PC-3 (cell line): ENCODE measurements at regions not wholly inside any gene's neighbourhood (a gene's known extent, or its start where the extent isn't known, plus 50 kb on each side); places are given as distances from the start of the nearest gene placed in this dataset.

ENCODE experiments used
- ATAC-seq: fragments of 200-7000 bp; cut with Tn5 transposase; 2 replicates; pipeline ENCODE4 v1.9.1; 2020; ENCODE audit warnings: mild to moderate bottlenecking, moderate library complexity
- BruUV-seq: library from RNA; stranded (reverse); fragments of 400-500 nt; replicated peaks from 2 replicates; lab custom pipeline; 2021; lab: Mats Ljungman, UMichigan
- CTCF ChIA-PET: fragments of 300-600 bp; sonication (Branson Sonifier 250); formaldehyde crosslinking; loops from one replicate; lab custom pipeline; 2022; ENCODE audit warnings: antibody characterized with exemption; lab: Charles Lee
- POLR2A ChIA-PET: fragments of 300-600 bp; sonication (Branson Sonifier 250); formaldehyde crosslinking; loops from one replicate; lab custom pipeline; 2022; ENCODE audit warnings: antibody characterized with exemption; ENCODE audit not compliant: unreplicated experiment; lab: Charles Lee
- DNase-seq: peaks from one replicate; pipeline ENCODE4 v3.0.0-alpha.2; 2015
- H2AFZ ChIP-seq: fragments of 300-600 bp; sonication (generic); 2 replicates; pipeline ENCODE4 v1.6.0; 2016; ENCODE audit warnings: antibody characterized with exemption, low read length
- H3F3A ChIP-seq: fragments of 300-600 bp; sonication (generic); one replicate; pipeline ENCODE4 v1.6.0; 2017; ENCODE audit warnings: antibody characterized with exemption, low read length, control low read depth, mild to moderate bottlenecking; ENCODE audit not compliant: unreplicated experiment
- H3K27ac ChIP-seq: fragments of 300-600 bp; sonication (generic); 2 replicates; pipeline ENCODE4 v1.5.1; 2016; ENCODE audit warnings: mild to moderate bottlenecking, low read length
- H3K27me3 ChIP-seq: fragments of 300-600 bp; sonication (generic); 2 replicates; pipeline ENCODE4 v1.6.1; 2016; ENCODE audit warnings: low read length, mixed read lengths
- H3K36me3 ChIP-seq: fragments of 300-600 bp; sonication (generic); 2 replicates; pipeline ENCODE4 v1.6.1; 2016; ENCODE audit warnings: low read depth, mixed run types, low read length, mixed read lengths
- H3K4me1 ChIP-seq: fragments of 300-600 bp; sonication (generic); 2 replicates; pipeline ENCODE4 v1.5.1; 2016; ENCODE audit warnings: low read length; ENCODE audit not compliant: insufficient read depth
- H3K4me2 ChIP-seq: fragments of 300-600 bp; sonication (generic); 2 replicates; pipeline ENCODE4 v1.6.0; 2016; ENCODE audit warnings: low read length
- H3K4me3 ChIP-seq: fragments of 300-600 bp; sonication (generic); 2 replicates; pipeline ENCODE4 v1.5.1; 2016; ENCODE audit warnings: mild to moderate bottlenecking, low read length, mixed read lengths
- H3K79me2 ChIP-seq: fragments of 300-600 bp; sonication (generic); 2 replicates; pipeline ENCODE4 v1.6.1; 2017; ENCODE audit warnings: low read length, mixed read lengths
- H3K9ac ChIP-seq: fragments of 300-600 bp; sonication (generic); 2 replicates; pipeline ENCODE4 v1.6.0; 2016; ENCODE audit warnings: mild to moderate bottlenecking, low read length
- H3K9me2 ChIP-seq: fragments of 300-600 bp; sonication (generic); replicated peaks from 2 replicates; pipeline ENCODE4 v1.6.1; 2016; ENCODE audit warnings: mixed run types, low read length, mixed read lengths
- H3K9me3 ChIP-seq: fragments of 300-600 bp; sonication (generic); 2 replicates; pipeline ENCODE4 v1.6.1; 2016; ENCODE audit warnings: low read length, mixed read lengths
- H4K20me1 ChIP-seq: fragments of 300-600 bp; sonication (generic); 2 replicates; pipeline ENCODE4 v1.6.1; 2016; ENCODE audit warnings: low read length, mixed read lengths
- CTCF ChIP-seq: fragments of 300-600 bp; sonication (generic); conservative IDR thresholded peaks from 2 replicates; pipeline ENCODE4 v1.5.1; 2017; ENCODE audit warnings: antibody characterized with exemption, low read depth, mild to moderate bottlenecking, low read length
- EZH2 ChIP-seq: fragments of 300-600 bp; sonication (generic); IDR thresholded peaks from one replicate; pipeline ENCODE4 v1.6.1; 2017; ENCODE audit warnings: antibody characterized with exemption, mild to moderate bottlenecking, low read length; ENCODE audit not compliant: unreplicated experiment
- EZH2phosphoT487 ChIP-seq: fragments of 300-600 bp; sonication (generic); IDR thresholded peaks from 2 replicates; pipeline ENCODE4 v1.6.1; 2018; ENCODE audit warnings: mild to moderate bottlenecking, antibody characterized with exemption, low read length, borderline replicate concordance
- intact Hi-C: fragments of 100-400 bp; cut with micrococcal nuclease; formaldehyde crosslinking; loops from 2 replicates; pipeline ENCODE4 v1.9.0; 2023

DNA sequence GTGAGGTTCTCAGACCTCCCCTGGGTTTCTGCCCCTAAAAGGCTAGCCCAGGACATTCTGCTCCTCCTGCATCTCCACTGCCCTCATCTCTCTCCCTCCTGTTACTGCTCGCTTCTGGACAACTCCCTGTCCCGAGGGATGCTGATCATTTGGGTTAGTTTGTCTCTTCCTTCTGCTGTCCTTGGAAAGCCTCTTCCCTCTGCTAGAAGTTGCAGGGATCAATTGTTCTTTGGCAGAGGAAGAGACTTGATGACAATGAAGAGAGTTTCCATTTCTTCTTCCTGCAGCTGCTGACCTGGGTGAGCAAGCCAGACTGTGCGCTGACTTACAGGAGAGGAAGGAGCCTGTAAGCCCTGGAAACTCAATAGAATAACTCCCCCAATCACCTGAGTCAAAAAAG, 68.9 kb downstream of the RDH14 start:
- no peaks in the 10 kb centered on the region for H3F3A ChIP-seq
- DNase-seq, result no peak
- H3K9me2 ChIP-seq, result no peaks in the 10 kb centered on the region
- TF ChIP-seq EZH2 (no peak), EZH2phosphoT487 (no peak), CTCF (no peak)
- H3K4me2 ChIP-seq, result no peak overlapping the region
- POLR2A ChIA-PET, result no interaction called here
- intact Hi-C loops, result no loop called here
- no peak for ATAC-seq
- H3K27ac ChIP-seq, result no peak overlapping the region
- H3K27me3 ChIP-seq, result peaks cover 11% of the 10 kb centered on the region; the same call in 1 of the 2 replicates
- H3K9ac ChIP-seq, result no peak overlapping the region
- H3K4me3 ChIP-seq, result no peak overlapping the region
- BruUV-seq, result no TSS peak
- no peaks in the 10 kb centered on the region for H3K36me3 ChIP-seq
- no peaks in the 10 kb centered on the region for H3K9me3 ChIP-seq
- no peaks in the 10 kb centered on the region for H3K79me2 ChIP-seq
- CTCF ChIA-PET, result no interaction called here
- no peaks in the 10 kb centered on the region for H3K4me1 ChIP-seq
- H4K20me1 ChIP-seq, result no peaks in the 10 kb centered on the region
- no peak overlapping the region for H2AFZ ChIP-seq

DNA sequence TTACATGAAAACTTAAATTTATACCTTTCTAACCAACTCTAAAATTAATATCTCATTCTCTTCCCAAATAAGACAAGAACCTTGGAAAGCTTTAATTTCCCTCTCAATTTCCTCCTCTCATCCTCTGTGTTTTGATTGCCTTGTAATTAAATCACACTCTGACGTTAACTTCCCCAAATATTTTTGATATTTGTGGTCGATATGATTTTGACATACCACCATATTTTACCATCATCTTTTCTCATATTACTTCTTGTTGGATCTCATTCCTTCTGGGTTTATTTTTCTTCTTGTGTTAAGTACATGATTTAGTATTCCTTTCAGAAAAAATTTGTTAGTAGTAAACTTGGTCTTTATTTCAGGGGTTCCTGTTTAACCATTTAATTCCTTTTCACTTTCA, 69.6 kb downstream of the RDH14 start:
- no peak for TF ChIP-seq EZH2
- TF ChIP-seq CTCF, result no peak
- TF ChIP-seq EZH2phosphoT487, result no peak
- no peak overlapping the region for H3K4me3 ChIP-seq
- H3F3A ChIP-seq, result no peaks in the 10 kb centered on the region
- H3K4me1 ChIP-seq, result no peaks in the 10 kb centered on the region
- ChIA-PET CTCF (no interaction called here), POLR2A (no interaction called here)
- BruUV-seq, result no TSS peak
- H3K36me3 ChIP-seq, result no peaks in the 10 kb centered on the region
- H3K27ac ChIP-seq, result no peak overlapping the region
- H3K27me3 ChIP-seq, result peaks cover 11% of the 10 kb centered on the region; the same call in 1 of the 2 replicates
- DNase-seq (no peak), ATAC-seq (no peak)
- H3K9ac ChIP-seq, result no peak overlapping the region
- H3K4me2 ChIP-seq, result no peak overlapping the region
- no peaks in the 10 kb centered on the region for H4K20me1 ChIP-seq
- no peaks in the 10 kb centered on the region for H3K79me2 ChIP-seq
- H3K9me2 ChIP-seq, result no peaks in the 10 kb centered on the region
- intact Hi-C loops, result no loop called here
- no peaks in the 10 kb centered on the region for H3K9me3 ChIP-seq
- no peak overlapping the region for H2AFZ ChIP-seq

DNA sequence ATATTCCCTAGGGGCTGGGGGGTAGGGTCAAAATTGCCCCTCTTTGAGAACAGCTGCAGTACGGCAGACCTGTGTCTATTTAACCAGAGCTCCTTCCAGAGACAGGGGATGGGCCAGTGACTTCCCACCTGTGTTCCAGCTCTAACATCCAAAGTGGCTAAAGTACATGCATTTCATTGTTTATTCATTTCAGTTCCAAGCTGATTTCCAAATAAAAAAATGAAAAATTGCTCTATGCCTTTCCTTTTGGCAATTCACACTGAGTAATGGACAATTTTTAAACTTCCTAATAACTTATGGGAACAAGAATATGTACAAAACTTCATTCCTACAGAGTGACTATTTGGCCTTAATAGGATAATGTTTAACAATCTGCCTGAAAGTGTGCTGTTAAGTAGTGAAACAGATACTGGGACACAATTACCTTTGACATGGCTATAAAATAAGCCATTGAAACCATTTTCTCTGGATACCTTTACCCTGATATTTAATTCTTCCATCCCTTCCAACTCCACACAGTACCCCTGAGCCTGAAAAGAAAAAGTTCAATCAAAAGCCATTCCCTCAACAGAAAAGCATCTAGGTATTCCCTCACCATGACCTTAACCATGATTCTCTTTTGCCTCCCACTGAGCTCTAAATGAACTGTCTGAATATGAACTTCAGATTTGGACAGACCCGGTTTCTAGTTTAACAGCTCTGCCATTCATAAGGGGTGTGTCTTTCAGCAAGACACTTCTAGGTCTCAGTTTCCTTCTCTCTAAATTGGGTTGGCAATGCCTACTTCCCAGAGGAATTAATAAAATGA, 73.1 kb downstream of the RDH14 start:
- no peak overlapping the region for H2AFZ ChIP-seq
- no peak overlapping the region for H3K4me2 ChIP-seq
- BruUV-seq, result no TSS peak

More for the DNA sequence above, 73.1 kb downstream of the RDH14 start:
- Histone ChIP-seq H3K9ac (no peak overlapping the region), H3K27me3 (no peaks in the 10 kb centered on the region), H3K9me3 (no peaks in the 10 kb centered on the region), H3K4me1 (peaks cover 6% of the 10 kb centered on the region; the same call in 1 of the 2 replicates), H3K9me2 (no peaks in the 10 kb centered on the region), H4K20me1 (no peaks in the 10 kb centered on the region), H3K36me3 (no peaks in the 10 kb centered on the region), H3K27ac (no peak overlapping the region), H3K79me2 (no peaks in the 10 kb centered on the region), H3F3A (no peaks in the 10 kb centered on the region), H3K4me3 (no peak overlapping the region)
- CTCF ChIA-PET, result no interaction called here
- TF ChIP-seq EZH2phosphoT487, result no peak
- no peak for TF ChIP-seq CTCF
- no peak for TF ChIP-seq EZH2
- DNase-seq (no peak), ATAC-seq (no peak)
- intact Hi-C loops, result no loop called here
- POLR2A ChIA-PET, result no interaction called here
